AG10803 (cell line): ENCODE measurements at regions not wholly inside any gene's neighbourhood (a gene's known extent, or its start where the extent isn't known, plus 50 kb on each side); places are given as distances from the start of the nearest gene placed in this dataset.

Experiments used
- DNase-seq: peaks from one replicate; pipeline ENCODE4 v3.0.0; 2010; ENCODE audit warnings: low read depth
- H3K4me3 ChIP-seq: 2 replicates; pipeline ENCODE4 v1.5.1; 2011; ENCODE audit warnings: mild to moderate bottlenecking, low read length, control low read depth
- CTCF ChIP-seq: conservative IDR thresholded peaks from 2 replicates; pipeline ENCODE4 v1.5.1; 2011; ENCODE audit warnings: mild to moderate bottlenecking, low read length, control low read depth, inconsistent platforms

- TF ChIP-seq CTCF = no peak
- DNase-seq = no peak
- H3K4me3 ChIP-seq = no peak overlapping the region
Measured at GRCh38 chr12:11565752-11566151, 83.7 kb upstream of the ETV6 start.

GRCh38 chr12:11568155-11568761, 81.2 kb upstream of the ETV6 start:
- no peak overlapping the region for H3K4me3 ChIP-seq
- DNase-seq = no peak
- no peak for TF ChIP-seq CTCF

- DNase-seq = no peak
Measured at GRCh38 chr12:11568762-11569478, 80.6 kb upstream of the ETV6 start.

GRCh38 chr12:11569716-11570115, 79.8 kb upstream of the ETV6 start:
- no peak for DNase-seq
- TF ChIP-seq CTCF = no peak
- no peak overlapping the region for H3K4me3 ChIP-seq

More at GRCh38 chr12:11568762-11569478, 80.6 kb upstream of the ETV6 start:
- H3K4me3 ChIP-seq = no peak overlapping the region
- no peak for TF ChIP-seq CTCF

- TF ChIP-seq CTCF = no peak
- no peak overlapping the region for H3K4me3 ChIP-seq
- DNase-seq = no peak
Measured at GRCh38 chr12:11573880-11574279, 75.6 kb upstream of the ETV6 start.

- peak; percentile 50 for DNase-seq
- H3K4me3 ChIP-seq = no peak overlapping the region
- no peak for TF ChIP-seq CTCF
Measured at GRCh38 chr12:11576104-11576503, 73.4 kb upstream of the ETV6 start.

- no peak for TF ChIP-seq CTCF
- DNase-seq = peak; percentile 17
- no peak overlapping the region for H3K4me3 ChIP-seq
Measured at GRCh38 chr12:11577658-11578260, 71.7 kb upstream of the ETV6 start.
